GM23338 (cell line): ENCODE measurements at regions not wholly inside any gene's neighbourhood (a gene's known extent, or its start where the extent isn't known, plus 50 kb on each side); places are given as distances from the start of the nearest gene placed in this dataset.

ENCODE experiments used
- ATAC-seq: fragments of 200-7000 bp; cut with Tn5 transposase; 3 replicates; pipeline ENCODE4 v1.9.1; 2020
- DNase-seq: peaks from one replicate; pipeline ENCODE4 v3.0.0-alpha.2; 2015; ENCODE audit warnings: low spot score
- H2AFZ ChIP-seq: fragments of 200-600 bp; sonication (generic); 2 replicates; pipeline ENCODE4 v1.8.0; 2016; ENCODE audit warnings: antibody characterized with exemption, mild to moderate bottlenecking, moderate library complexity
- H3F3A ChIP-seq: fragments of 200-600 bp; sonication (generic); replicated peaks from 2 replicates; pipeline ENCODE4 v1.8.0; 2017; ENCODE audit warnings: antibody characterized with exemption, mixed run types, low read depth
- H3K27ac ChIP-seq: fragments of 200-600 bp; sonication (generic); 2 replicates; pipeline ENCODE4 v1.6.1; 2016; ENCODE audit warnings: low read depth
- H3K27me3 ChIP-seq: fragments of 200-600 bp; sonication (generic); 2 replicates; pipeline ENCODE4 v1.8.0; 2016; ENCODE audit warnings: mild to moderate bottlenecking, mixed run types, moderate library complexity; ENCODE audit not compliant: insufficient read depth
- H3K36me3 ChIP-seq: fragments of 200-600 bp; sonication (generic); 2 replicates; pipeline ENCODE4 v1.8.0; 2016; ENCODE audit warnings: mild to moderate bottlenecking; ENCODE audit not compliant: insufficient read depth
- H3K4me1 ChIP-seq: fragments of 200-600 bp; sonication (generic); 2 replicates; pipeline ENCODE4 v1.8.0; 2016; ENCODE audit warnings: mild to moderate bottlenecking, moderate library complexity; ENCODE audit not compliant: insufficient read depth
- H3K4me2 ChIP-seq: fragments of 200-600 bp; sonication (generic); 2 replicates; pipeline ENCODE4 v1.7.1; 2017; ENCODE audit warnings: mixed run types
- H3K4me3 ChIP-seq: fragments of 200-600 bp; sonication (generic); 2 replicates; pipeline ENCODE4 v1.6.1; 2016; ENCODE audit warnings: mixed run types
- H3K79me2 ChIP-seq: fragments of 200-600 bp; sonication (generic); replicated peaks from 2 replicates; pipeline ENCODE4 v1.8.0; 2017; ENCODE audit warnings: mild to moderate bottlenecking; ENCODE audit not compliant: insufficient read depth
- H3K9me2 ChIP-seq: fragments of 200-600 bp; sonication (generic); 2 replicates; pipeline ENCODE4 v1.8.0; 2017; ENCODE audit not compliant: insufficient read depth
- H4K20me1 ChIP-seq: fragments of 200-600 bp; sonication (generic); replicated peaks from 2 replicates; pipeline ENCODE4 v1.8.0; 2017; ENCODE audit warnings: mild to moderate bottlenecking; ENCODE audit not compliant: insufficient read depth
- H3K27ac Mint-ChIP-seq: 2 replicates; pipeline ENCODE4 v1.8.0; 2020; ENCODE audit warnings: inconsistent platforms, mild to moderate bottlenecking, moderate library complexity, mixed read lengths
- H3K27me3 Mint-ChIP-seq: 3 replicates; pipeline ENCODE4 v1.8.0; 2022; ENCODE audit warnings: low read depth, mild to moderate bottlenecking, moderate library complexity, mixed read lengths, inconsistent platforms; ENCODE audit not compliant: insufficient read depth, poor library complexity
- H3K36me3 Mint-ChIP-seq: 3 replicates; pipeline ENCODE4 v1.8.0; 2021; ENCODE audit warnings: low read depth, mild to moderate bottlenecking, inconsistent platforms, moderate library complexity, mixed read lengths
- H3K4me1 Mint-ChIP-seq: 3 replicates; pipeline ENCODE4 v1.8.0; 2020; ENCODE audit warnings: mild to moderate bottlenecking, inconsistent platforms, mixed read lengths
- H3K4me3 Mint-ChIP-seq: 3 replicates; pipeline ENCODE4 v1.8.0; 2021; ENCODE audit warnings: moderate library complexity, mild to moderate bottlenecking, inconsistent platforms, mixed read lengths
- H3K9me3 Mint-ChIP-seq: 3 replicates; pipeline ENCODE4 v1.8.0; 2020; ENCODE audit warnings: moderate library complexity, mild to moderate bottlenecking, inconsistent platforms, mixed read lengths
- ETS1 ChIP-seq: IDR thresholded peaks from 2 replicates; pipeline ENCODE4 v1.6.1; 2016; ENCODE audit warnings: antibody characterized with exemption
- JUNB ChIP-seq: IDR thresholded peaks from one replicate; pipeline ENCODE4 v1.6.1; 2016; ENCODE audit warnings: antibody characterized with exemption; ENCODE audit not compliant: unreplicated experiment
- NANOG ChIP-seq: IDR thresholded peaks from 2 replicates; pipeline ENCODE4 v1.6.1; 2016; ENCODE audit warnings: antibody characterized with exemption, borderline replicate concordance
- POLR2AphosphoS5 ChIP-seq: IDR thresholded peaks from 2 replicates; pipeline ENCODE4 v1.6.1; 2016; ENCODE audit warnings: antibody characterized with exemption, low read depth
- STAT1 ChIP-seq: IDR thresholded peaks from one replicate; pipeline ENCODE4 v1.6.1; 2016; ENCODE audit warnings: antibody characterized with exemption; ENCODE audit not compliant: unreplicated experiment
- ZNF114 ChIP-seq: fragments of 250-450 bp; sonication (Bioruptor Pico); IDR thresholded peaks from 2 replicates; pipeline ENCODE4 v1.5.0; 2020; ENCODE audit warnings: mild to moderate bottlenecking, moderate library complexity
- ZNF331 ChIP-seq: fragments of 250-450 bp; sonication (Bioruptor Pico); IDR thresholded peaks from 2 replicates; pipeline ENCODE4 v1.5.0; 2020; ENCODE audit warnings: low read depth, mild to moderate bottlenecking, moderate library complexity
- TF ChIP-seq, protein P1 (sequence below): fragments of 250-450 bp; sonication (Bioruptor Pico); IDR thresholded peaks from 2 replicates; pipeline ENCODE4 v1.5.0; 2020; ENCODE audit warnings: mild to moderate bottlenecking, moderate library complexity
- TF ChIP-seq, protein P2 (sequence below): IDR thresholded peaks from one replicate; pipeline ENCODE4 v1.6.1; 2018; ENCODE audit warnings: antibody characterized with exemption; ENCODE audit not compliant: unreplicated experiment

DNA sequence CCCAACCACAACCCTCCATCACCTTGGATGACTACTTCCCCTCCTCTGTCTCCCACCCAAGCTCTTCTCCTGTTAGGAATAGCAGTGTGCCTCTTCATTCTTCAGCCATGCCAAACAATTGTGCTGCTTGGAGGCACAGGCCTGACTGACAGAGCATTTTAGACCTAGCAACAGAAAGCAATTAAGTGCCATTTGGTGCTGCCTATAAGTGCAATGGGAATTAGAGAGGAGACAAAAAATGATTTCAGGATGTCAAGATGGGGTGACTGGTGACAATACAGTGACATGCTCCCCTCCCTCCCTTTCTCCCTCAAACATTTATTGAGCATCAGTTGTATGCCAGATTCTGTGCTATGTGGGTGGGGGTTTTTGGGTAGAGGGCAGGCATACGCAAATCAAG lies 322.6 kb upstream of the MOCS1 start:
- H3K27me3 Mint-ChIP-seq = peaks cover 1% of the 10 kb centered on the region
- no peak for ATAC-seq
- no peak overlapping the region for H3K4me2 ChIP-seq

More for the DNA sequence above, 322.6 kb upstream of the MOCS1 start:
- H3K4me3 ChIP-seq = no peak overlapping the region
- H3K27ac ChIP-seq = no peak overlapping the region
- no peaks in the 10 kb centered on the region for H4K20me1 ChIP-seq
- Mint-ChIP-seq H3K36me3 (no peaks in the 10 kb centered on the region), H3K27ac (no peak overlapping the region), H3K4me3 (no peak overlapping the region), H3K4me1 (peaks cover 4% of the 10 kb centered on the region), H3K9me3 (no peaks in the 10 kb centered on the region)
- no peaks in the 10 kb centered on the region; the same call in 1 of the 2 replicates for H3K9me2 ChIP-seq
- no peaks in the 10 kb centered on the region; the same call in 1 of the 2 replicates for H3K4me1 ChIP-seq
- no peaks in the 10 kb centered on the region for H3K79me2 ChIP-seq
- TF ChIP-seq, protein P1, sequence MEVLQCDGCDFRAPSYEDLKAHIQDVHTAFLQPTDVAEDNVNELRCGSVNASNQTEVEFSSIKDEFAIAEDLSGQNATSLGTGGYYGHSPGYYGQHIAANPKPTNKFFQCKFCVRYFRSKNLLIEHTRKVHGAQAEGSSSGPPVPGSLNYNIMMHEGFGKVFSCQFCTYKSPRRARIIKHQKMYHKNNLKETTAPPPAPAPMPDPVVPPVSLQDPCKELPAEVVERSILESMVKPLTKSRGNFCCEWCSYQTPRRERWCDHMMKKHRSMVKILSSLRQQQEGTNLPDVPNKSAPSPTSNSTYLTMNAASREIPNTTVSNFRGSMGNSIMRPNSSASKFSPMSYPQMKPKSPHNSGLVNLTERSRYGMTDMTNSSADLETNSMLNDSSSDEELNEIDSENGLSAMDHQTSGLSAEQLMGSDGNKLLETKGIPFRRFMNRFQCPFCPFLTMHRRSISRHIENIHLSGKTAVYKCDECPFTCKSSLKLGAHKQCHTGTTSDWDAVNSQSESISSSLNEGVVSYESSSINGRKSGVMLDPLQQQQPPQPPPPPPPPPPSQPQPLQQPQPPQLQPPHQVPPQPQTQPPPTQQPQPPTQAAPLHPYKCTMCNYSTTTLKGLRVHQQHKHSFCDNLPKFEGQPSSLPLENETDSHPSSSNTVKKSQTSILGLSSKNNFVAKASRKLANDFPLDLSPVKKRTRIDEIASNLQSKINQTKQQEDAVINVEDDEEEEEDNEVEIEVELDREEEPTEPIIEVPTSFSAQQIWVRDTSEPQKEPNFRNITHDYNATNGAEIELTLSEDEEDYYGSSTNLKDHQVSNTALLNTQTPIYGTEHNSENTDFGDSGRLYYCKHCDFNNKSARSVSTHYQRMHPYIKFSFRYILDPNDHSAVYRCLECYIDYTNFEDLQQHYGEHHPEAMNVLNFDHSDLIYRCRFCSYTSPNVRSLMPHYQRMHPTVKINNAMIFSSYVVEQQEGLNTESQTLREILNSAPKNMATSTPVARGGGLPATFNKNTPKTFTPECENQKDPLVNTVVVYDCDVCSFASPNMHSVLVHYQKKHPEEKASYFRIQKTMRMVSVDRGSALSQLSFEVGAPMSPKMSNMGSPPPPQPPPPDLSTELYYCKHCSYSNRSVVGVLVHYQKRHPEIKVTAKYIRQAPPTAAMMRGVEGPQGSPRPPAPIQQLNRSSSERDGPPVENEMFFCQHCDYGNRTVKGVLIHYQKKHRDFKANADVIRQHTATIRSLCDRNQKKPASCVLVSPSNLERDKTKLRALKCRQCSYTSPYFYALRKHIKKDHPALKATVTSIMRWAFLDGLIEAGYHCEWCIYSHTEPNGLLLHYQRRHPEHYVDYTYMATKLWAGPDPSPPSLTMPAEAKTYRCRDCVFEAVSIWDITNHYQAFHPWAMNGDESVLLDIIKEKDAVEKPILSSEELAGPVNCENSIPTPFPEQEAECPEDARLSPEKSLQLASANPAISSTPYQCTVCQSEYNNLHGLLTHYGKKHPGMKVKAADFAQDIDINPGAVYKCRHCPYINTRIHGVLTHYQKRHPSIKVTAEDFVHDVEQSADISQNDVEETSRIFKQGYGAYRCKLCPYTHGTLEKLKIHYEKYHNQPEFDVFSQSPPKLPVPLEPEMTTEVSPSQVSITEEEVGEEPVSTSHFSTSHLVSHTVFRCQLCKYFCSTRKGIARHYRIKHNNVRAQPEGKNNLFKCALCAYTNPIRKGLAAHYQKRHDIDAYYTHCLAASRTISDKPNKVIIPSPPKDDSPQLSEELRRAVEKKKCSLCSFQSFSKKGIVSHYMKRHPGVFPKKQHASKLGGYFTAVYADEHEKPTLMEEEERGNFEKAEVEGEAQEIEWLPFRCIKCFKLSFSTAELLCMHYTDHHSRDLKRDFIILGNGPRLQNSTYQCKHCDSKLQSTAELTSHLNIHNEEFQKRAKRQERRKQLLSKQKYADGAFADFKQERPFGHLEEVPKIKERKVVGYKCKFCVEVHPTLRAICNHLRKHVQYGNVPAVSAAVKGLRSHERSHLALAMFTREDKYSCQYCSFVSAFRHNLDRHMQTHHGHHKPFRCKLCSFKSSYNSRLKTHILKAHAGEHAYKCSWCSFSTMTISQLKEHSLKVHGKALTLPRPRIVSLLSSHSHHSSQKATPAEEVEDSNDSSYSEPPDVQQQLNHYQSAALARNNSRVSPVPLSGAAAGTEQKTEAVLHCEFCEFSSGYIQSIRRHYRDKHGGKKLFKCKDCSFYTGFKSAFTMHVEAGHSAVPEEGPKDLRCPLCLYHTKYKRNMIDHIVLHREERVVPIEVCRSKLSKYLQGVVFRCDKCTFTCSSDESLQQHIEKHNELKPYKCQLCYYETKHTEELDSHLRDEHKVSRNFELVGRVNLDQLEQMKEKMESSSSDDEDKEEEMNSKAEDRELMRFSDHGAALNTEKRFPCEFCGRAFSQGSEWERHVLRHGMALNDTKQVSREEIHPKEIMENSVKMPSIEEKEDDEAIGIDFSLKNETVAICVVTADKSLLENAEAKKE (CRISPR knock-in tag) = no peak
- TF ChIP-seq ZNF331 (no peak), STAT1 (no peak), ETS1 (no peak), JUNB (no peak), POLR2AphosphoS5 (no peak), NANOG (no peak), ZNF114 (CRISPR knock-in tag) (no peak)
- TF ChIP-seq, protein P2, sequence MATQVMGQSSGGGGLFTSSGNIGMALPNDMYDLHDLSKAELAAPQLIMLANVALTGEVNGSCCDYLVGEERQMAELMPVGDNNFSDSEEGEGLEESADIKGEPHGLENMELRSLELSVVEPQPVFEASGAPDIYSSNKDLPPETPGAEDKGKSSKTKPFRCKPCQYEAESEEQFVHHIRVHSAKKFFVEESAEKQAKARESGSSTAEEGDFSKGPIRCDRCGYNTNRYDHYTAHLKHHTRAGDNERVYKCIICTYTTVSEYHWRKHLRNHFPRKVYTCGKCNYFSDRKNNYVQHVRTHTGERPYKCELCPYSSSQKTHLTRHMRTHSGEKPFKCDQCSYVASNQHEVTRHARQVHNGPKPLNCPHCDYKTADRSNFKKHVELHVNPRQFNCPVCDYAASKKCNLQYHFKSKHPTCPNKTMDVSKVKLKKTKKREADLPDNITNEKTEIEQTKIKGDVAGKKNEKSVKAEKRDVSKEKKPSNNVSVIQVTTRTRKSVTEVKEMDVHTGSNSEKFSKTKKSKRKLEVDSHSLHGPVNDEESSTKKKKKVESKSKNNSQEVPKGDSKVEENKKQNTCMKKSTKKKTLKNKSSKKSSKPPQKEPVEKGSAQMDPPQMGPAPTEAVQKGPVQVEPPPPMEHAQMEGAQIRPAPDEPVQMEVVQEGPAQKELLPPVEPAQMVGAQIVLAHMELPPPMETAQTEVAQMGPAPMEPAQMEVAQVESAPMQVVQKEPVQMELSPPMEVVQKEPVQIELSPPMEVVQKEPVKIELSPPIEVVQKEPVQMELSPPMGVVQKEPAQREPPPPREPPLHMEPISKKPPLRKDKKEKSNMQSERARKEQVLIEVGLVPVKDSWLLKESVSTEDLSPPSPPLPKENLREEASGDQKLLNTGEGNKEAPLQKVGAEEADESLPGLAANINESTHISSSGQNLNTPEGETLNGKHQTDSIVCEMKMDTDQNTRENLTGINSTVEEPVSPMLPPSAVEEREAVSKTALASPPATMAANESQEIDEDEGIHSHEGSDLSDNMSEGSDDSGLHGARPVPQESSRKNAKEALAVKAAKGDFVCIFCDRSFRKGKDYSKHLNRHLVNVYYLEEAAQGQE = no peak
- no peak overlapping the region for H2AFZ ChIP-seq
- no peaks in the 10 kb centered on the region for H3F3A ChIP-seq
- H3K36me3 ChIP-seq = no peaks in the 10 kb centered on the region
- no peaks in the 10 kb centered on the region for H3K27me3 ChIP-seq
- DNase-seq = no peak
